Activated T-helper 1 cell treated with Interleukin-2 at 50 U/mL for 16 hours (primary cell): ENCODE measurements at regions not wholly inside any gene's neighbourhood (a gene's known extent, or its start where the extent isn't known, plus 50 kb on each side); places are given as distances from the start of the nearest gene placed in this dataset.

Experiments used
- DNase-seq: peaks from one replicate; pipeline ENCODE4 v3.0.0-alpha.2; 2020; ENCODE audit warnings: low read depth

DNA sequence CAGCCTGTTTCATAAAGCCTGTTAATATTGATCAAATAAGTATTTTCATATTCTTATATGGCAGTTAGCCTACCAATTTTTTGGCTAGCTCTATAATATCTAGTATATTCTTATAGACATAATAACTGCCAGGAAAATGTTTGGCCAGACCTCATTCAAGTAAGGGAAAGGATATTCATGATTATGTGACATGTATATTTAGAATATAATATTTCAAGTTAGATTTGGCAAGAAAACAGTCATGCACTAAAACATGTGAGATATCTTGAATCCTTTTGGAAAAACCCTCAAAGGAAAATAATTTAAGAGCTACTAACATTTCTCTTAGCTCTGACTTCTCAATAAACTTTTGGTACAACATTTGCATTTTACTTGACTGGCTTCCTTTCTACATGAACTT lies 694.1 kb downstream of the PLCL1 start:
- no peak for DNase-seq

DNA sequence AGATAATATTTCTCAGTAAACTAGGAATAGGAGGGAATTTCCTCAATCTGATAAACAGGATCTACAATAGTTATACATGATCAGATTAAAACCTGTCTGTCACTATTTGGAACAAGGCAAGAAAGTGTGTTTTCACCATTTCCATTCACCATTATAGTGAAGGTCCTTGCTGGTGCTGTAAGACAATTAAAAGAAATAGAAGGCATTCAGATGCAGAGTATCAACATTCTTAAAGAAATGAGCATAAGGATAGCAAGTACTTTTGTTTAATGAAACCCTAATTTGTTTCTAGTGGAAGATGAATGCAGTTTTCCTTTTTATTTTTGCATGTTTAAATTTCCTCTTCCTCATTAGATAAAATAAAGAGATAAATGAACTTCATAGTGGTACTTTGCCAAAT lies 693.7 kb downstream of the PLCL1 start:
- no peak for DNase-seq

DNA sequence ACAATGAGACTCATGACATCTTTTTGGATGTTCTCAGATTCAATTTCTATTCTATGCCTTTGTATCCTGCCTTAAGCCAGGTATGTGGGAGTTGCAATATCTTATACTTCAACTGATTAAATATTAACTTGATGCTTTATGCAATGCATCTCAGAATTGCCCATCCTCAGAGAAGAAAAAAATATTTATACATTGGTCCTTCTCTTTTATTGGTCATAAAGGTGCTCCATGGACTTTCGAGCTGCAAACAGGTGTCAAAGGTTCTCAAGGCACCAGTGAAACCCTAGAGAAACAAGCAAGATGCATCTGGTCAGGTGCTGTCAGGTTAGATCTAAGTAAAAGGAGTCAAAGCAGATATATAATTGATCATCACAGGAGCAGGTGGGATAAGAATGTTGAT lies 690.5 kb downstream of the PLCL1 start:
- no peak for DNase-seq

DNA sequence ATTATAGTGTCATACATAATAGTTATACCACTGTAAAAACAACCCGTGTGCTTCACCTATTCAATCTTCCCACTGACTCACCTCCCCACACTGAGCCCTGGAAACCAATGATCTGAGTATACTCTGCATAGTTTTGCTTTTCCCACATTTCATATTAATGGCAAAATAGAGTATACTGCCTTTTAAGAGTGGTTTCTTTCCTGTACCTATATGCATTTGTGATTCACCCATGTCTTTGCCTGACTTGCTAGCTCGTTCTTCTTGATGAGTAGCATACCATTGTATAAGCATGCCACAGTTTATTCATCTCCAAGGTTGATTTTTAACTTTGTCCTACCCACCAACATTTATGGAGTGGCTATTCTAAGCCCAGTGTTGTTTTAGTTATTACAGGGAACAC lies 686.4 kb downstream of the PLCL1 start:
- no peak for DNase-seq

DNA sequence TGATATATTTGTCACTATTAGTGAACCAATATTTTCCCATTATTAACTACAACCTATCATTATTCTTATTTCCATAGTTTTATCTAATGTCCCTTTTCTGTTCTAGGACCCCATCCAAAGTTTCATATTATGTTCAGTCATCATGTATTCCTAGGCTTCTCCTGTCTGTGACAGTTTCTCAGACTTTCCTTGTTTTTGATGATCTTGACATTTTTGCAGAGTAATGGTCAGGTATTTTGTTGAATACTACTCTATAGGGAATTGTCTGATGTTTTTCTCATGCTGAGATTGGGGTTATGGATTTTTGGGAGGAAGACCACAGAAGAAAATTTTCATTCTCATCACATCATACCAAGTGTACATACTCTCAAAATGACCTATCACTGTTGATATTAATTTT lies 684.6 kb downstream of the PLCL1 start:
- no peak for DNase-seq

DNA sequence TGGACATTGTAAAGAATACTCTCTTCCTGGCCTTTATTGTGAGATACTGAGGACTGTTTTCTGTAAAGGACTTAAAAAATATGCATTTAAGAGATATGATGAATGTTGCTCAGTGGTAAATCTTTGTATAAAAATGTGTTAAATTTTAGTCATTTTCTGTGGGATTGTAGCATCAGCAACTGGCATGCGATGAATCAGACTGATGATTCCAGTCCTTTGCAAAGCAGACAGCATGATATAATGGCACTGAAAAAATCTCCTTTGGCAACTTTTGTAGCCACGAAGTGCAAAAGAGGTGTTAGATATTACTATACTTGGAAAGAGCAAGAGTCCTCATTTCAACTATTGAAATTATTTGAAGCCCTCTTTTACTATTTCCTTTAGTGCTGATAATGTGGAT lies 678.7 kb downstream of the PLCL1 start:
- no peak for DNase-seq

DNA sequence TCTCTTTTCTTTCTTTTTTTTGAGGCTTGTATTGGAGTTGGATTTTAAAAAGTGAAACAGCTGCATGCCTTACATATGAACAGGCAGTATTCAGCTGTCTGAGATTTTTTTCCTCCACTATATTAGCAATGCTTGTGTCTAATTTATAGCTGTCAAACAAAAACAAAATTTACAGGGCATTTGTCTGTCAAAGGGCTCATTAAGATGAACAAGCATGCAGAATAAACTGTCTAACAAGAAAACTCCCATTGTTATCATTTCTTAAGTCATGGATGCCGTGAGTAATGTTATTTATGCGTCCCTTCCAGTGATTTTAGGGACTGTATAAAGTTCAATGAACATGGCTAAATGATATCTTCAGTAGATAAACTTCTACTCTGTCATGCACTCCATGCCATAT lies 674.7 kb downstream of the PLCL1 start:
- DNase-seq: no peak

DNA sequence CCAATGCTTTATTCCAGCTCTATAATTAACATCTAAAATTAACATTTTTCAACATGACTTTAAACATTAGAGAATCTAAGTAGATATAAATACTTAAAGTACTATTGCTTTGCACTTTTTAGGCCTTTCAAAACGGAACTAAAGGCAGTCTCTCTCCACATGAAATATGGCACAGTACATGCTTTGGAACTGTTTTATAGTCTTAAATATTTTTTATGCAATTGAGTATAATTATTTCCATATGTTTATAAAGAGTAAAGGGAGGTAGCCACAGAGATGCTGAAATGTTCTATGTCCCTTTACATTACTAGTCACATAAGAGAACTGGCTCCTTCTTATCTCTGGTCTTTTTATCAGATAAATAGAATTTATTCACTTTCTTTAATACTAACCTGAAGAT lies 674.0 kb downstream of the PLCL1 start:
- DNase-seq: no peak

DNA sequence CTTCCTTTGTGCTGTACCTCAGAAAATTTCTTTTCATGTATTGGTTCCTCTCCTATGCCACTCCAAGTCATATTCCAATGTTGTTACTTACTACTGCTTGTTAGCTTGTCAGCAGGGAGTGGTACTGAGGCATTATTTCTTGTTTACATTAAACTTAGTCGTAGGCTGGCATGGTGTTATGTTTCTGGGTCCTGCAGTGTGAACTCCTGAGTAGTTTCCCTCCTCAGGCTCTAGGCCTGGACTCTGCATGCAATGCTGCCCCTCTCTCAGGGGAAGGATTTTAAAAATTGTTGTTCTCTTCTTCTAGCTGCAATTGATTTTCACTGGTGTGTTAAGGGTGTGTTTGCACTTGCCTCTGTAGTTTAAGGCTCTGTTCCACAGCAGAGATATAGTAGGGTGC lies 671.6 kb downstream of the PLCL1 start:
- DNase-seq: no peak

DNA sequence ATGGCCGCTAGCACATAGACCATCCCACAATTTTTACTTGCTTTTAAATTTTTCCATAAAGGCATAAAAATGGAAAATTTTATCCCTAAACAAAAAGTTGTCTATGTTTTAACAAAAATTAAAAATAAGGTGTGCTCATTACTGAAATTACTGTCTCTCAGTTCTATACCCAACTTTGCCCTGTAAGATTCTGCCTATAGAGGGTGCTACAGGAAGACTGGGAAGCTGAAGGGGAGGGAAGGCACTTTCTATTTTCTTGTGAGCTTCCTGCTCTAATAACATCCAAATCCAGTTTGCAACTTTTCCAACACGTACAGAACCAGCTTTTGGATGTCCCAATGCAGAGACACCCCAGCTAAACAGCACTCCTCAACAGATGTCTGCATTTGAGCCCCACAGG lies 666.9 kb downstream of the PLCL1 start:
- no peak for DNase-seq

DNA sequence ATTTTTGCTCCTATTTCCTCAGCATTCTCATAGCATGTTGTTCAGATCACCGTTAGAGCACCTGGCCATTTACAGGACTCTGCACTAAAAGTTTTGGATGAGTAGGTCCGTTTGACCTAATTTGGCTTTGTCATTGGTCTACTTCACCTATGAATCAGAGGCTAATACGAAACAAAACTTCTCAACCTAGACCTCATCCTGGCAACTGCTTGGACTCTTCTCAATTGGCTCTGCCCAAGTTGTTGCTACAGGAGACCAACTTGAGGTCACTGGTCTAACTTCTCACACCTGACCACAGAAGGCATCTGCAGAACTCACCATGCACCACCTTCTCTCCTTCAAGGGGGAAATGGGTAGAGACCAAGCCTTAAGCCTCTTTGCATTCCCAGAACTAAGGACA lies 663.7 kb downstream of the PLCL1 start:
- no peak for DNase-seq

DNA sequence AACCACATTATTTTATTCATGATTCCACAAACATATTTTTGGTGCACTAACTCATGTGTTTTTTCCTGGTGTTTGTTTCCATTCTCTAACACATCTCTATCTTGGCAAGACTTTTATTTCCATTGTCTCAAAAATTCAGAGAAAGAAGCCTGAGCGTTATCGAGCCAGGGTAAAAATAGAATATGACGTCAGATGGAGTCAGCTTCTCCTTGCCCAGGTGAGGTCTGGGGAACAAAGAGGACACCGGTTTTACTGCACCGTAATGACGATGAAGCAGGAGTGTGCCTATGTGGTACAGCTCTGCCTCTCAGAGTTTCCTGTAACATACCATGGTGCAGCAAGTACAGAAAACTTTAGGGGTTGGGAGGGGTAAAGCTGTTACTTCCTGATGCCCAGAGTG lies 661.6 kb downstream of the PLCL1 start:
- no peak for DNase-seq

DNA sequence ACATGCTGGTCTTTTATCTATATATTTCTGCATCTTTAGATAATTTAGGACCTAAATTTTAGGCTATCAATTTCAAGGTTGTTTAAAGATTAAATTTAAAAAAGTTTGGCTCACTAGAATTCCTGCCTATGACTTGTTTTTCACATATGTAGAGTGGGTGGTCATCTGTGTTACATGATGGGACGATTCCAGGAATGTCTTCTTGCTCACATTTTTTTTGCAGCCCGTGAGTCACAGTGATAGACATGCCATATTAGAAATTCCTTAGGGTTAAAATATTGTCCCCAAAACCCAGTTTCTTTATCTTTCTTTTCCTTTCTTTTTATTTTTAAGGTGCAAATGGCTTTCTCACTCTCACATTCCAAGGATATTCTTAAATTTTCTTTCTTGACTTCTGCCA lies 652.0 kb downstream of the PLCL1 start:
- DNase-seq: no peak

DNA sequence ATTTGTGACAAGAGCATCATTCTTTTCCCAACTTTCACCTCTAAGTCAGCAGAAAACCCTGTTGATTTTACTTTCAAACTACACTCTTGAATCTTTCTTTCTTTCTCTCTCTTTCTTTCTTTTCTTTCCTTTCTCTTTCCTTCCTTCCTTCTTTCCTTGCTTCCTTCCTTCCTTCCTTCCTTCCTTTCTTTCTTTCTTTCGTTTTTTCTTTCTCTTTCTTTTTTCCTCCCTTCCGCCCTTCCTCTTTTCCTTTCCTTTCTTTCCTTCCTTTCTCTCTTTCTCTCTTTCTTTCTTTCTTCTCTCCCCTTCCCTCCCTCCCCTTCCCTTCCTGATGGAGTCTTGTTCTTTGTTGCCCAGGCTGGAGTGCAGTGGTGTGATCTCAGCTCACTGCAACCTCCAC lies 649.5 kb downstream of the PLCL1 start:
- DNase-seq: no peak

DNA sequence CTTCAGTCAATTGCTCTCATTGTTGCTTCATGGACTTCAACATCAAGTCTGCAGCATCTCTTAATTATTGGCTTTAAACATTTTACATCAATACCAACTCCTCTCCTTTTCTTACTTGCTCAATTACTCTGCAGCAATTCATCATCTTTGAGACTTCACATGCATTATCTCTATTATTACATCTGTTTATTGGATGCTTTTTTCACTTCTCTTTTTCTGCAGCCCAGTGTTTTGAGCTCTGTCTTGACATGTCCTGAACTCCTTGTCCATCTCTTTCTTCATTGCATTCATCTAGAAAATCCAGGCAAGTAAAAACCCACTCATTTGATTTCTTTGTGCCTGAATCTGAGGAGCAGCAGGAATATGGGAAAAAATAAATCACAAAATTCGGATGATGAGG lies 647.9 kb downstream of the PLCL1 start:
- no peak for DNase-seq

DNA sequence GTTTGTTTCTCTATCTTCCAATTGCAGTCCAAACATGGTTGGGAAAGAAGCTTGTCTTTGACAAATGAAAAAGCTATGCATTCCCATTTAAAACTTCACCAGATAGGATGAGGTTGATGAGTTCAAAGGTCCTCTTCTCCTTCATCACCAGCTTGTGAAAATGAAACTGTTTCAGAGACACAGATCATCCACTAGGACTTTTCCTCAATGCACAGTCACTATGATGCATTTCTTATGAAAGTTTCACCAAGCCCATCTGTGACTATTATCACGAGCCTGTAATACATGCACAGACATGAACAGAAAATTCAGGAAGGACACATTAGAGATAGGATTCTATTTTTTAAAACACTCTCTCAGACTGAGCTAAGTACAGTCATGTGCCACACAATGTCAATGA lies 644.4 kb downstream of the PLCL1 start:
- no peak for DNase-seq

DNA sequence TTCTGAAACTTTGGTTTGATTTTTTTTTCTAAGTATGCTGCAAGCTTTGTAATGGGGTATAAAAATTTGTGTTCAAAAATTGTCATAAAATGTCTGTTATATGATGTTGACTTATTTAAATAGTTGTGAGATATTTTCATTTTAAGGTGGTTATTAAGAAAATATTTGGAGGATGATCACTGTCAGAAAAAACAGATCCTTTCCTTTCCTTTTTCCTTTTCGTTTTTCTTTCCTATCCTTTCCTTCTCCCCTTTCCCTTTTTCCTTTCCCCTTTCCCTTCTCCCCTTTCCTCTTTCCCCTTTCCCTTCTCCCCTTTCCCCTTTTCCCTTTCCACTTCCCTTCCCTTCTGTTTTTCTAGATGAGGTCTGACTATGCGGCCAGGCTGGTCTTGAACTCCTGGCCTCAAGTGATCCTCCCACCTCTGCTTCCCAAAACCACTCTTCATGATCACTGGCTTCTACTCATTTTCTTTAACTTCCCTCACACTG lies 640.5 kb downstream of the PLCL1 start:
- DNase-seq: no peak

DNA sequence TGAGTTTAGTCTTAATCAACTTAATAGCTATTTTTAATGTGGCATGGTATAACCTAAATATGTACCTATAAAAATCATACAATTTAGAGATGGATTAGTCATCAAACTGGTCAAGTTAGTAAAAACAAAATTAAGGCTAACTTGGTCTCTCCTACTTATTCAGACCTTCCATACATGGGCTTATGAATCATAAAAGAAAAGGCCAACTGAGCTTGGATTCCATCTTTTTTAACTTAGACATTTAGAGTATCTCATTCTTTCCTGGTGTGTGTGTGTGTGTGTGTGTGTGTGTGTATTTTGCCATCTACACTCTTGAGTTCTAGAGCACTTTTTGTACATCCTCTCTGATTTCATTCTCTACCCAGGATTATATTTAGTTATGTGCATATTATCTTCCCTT lies 637.5 kb downstream of the PLCL1 start:
- DNase-seq: no peak

DNA sequence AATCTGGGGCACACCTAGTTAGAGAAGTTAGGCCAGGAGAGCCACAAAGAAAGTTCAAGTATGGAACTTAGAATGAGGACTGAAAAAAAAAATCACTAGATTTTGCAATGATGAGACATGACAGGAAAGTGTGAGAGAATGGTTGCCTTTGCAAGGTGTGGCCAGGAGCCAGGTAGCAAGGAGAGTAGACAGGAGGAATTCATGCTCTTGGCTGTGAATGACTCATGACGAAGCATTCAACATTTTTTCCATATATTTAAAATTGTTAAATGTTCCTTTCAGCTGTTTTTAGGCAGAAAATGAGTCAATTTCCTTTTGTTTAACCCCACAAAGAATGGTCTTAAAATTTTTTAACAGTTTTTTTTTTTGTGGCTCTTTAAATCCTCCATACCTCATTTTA lies 636.9 kb downstream of the PLCL1 start:
- no peak for DNase-seq

DNA sequence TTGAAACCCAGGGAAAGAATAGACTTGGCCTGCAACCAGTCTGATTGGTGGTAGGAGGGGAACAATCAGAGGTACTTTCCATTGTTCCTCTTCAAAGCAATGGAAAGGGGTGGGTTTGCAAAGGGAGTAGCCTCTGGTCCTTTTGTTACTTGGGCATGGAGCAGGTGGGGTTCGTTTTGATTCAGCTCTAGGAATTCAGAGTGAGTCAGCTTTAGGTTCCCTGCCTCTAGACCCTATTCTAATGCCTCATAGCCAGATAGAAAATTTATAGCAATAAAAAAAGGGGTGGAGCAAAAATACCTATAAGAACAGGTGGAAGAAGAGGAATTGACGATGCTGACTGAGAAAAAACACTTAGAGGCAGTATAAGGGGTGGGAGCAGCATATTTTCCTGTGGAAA lies 636.4 kb downstream of the PLCL1 start:
- no peak for DNase-seq

DNA sequence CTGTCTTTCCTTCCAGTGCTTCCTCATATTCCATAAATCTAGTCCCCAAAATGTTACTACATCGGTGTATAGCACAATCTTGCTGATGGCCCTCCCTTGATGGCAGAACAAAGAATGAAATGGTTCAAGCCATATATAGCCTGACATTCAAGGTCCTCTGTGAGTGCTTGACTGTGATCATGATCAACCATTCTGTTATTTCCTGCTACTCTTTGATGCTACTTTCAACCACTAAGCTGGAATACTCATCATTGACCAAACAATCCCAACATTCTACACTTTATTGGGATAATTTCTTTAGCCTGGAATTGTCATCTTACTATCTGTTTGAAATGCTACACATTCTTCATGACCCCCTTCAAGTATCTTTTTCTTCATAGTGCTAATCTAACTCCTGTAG lies 633.9 kb downstream of the PLCL1 start:
- DNase-seq: no peak

DNA sequence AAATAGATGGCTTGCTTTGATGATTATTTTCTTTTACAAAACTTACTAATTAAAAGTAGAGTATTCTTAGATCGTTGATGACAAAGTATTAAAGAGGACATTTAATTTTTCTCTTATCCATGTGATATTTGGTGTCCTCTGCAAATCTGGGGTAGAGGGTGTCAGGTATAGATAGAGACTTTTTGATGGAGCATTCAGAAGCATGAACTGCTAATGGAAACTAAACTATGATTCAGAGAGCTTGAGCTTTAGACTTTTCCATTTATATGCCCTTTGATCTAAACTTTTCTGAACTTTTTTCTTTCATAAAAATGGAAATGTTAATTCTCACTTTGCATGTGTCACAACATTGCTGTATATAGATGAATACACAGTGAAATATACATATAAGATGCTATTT lies 619.7 kb downstream of the PLCL1 start:
- DNase-seq: no peak

DNA sequence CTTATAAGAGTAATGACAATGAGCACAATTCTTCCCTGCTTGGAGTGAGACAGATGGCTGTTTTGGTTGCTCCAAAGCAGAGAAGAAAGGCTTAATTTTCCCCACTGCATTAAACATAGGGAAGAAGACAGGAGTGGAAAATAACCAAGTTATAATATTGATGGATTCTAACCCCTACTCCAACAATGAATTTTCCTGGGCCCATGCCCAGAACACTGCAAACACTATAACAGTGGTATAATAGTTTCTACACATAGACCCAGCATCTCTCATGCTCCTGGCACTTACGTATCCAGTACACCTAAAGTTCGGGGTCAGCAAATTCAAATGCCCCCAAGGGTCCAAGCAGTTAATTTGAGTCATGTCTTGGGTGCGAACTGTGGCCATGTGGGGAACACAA lies 613.4 kb downstream of the PLCL1 start:
- no peak for DNase-seq

DNA sequence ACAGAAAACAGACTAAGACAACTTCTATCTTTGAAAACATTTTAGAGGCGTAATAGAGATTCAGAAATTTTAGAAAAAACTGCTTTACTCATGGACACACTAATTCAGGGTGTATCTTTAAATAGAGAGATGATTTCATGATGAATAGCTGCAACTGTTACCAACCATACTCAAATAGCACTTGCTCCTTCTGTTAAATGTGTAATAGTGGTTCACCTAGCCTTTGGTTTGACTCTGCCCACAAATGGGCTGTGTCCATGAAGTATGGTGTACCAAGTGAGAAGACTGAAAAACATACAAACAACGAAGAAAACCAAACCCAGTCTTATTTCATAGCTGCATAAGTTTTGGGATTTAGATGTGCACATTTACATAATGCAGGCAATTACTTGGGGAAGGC lies 610.6 kb downstream of the PLCL1 start:
- no peak for DNase-seq

DNA sequence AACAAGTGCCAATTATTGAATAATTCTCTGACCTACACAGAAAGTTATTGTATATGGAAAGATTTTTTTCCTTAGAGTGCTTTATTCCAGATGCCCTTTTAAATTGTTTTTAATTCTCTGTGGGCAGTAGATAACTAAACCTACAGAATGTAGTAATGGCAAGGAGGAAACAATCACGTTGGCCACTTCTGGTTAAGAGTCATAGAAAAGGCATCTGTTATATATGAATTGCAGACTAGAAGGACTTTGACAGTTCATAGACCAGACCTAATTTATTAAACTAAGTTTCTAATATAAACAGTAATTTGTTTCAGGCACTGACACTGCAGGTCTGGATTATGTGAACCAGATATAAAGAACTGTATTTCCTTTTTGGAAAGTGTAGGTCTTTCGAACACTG lies 607.5 kb downstream of the PLCL1 start:
- DNase-seq: no peak
